ENCODE measurements at regions not wholly inside any gene's neighbourhood (a gene's known extent, or its start where the extent isn't known, plus 50 kb on each side); places are given as distances from the start of the nearest gene placed in this dataset.

- Histone ChIP-seq H3K36me3 (ENCODE audit: control insufficient read depth in 2 of 3, insufficient read depth in 3 of 3, low read length in 3 of 3) (no peaks in the 10 kb centered on the region), H3K9me3 (ENCODE audit: control insufficient read depth in 2 of 3, low read length in 3 of 3) (no peaks in the 10 kb centered on the region), H3K4me3 (ENCODE audit: low read length) (no peak overlapping the region), H3K27ac (ENCODE audit: low read depth, low read length) (no peak overlapping the region), H3K4me1 (ENCODE audit: control insufficient read depth in 2 of 2, insufficient read depth in 2 of 2, low read length in 2 of 2) (no peaks in the 10 kb centered on the region), H3K27me3 (ENCODE audit: control insufficient read depth in 2 of 2, insufficient read depth in 2 of 2, low read length in 2 of 2) (no peaks in the 10 kb centered on the region)
- Mint-ChIP-seq H3K27me3 (peaks cover 0 to 29% (median 7%) of the 10 kb centered on the region in 5 donors), H3K9me3 (no peaks in the 10 kb centered on the region), H3K4me3 (no peak overlapping the region), H3K36me3 (no peaks in the 10 kb centered on the region), H3K4me1 (no peaks in the 10 kb centered on the region), H3K27ac (no peak overlapping the region)
- POLR2A ChIA-PET: no interaction called here
- CTCF ChIA-PET: interaction anchor here (0.7 kb wide), 1 partner anchor 544 kb away, joined by 3 read pairs; no protein-coding TSS in a partner anchor
- ATAC-seq (no peak), DNase-seq (no peak)
- intact Hi-C loops (cut with micrococcal nuclease): no loop called here
These were observed 323.1 kb upstream of the ACTBL2 start for GRCh38 chr5:57805732-57806131.

- Histone ChIP-seq H3K4me1 (ENCODE audit: control insufficient read depth in 2 of 2, insufficient read depth in 2 of 2, low read length in 2 of 2) (no peaks in the 10 kb centered on the region), H3K27me3 (ENCODE audit: control insufficient read depth in 2 of 2, insufficient read depth in 2 of 2, low read length in 2 of 2) (no peaks in the 10 kb centered on the region), H3K36me3 (ENCODE audit: control insufficient read depth in 2 of 3, insufficient read depth in 3 of 3, low read length in 3 of 3) (no peaks in the 10 kb centered on the region), H3K4me3 (ENCODE audit: low read length) (no peak overlapping the region), H3K9me3 (ENCODE audit: control insufficient read depth in 2 of 3, low read length in 3 of 3) (no peaks in the 10 kb centered on the region), H3K27ac (ENCODE audit: low read depth, low read length) (no peak overlapping the region)
- CTCF ChIA-PET: no interaction called here
- H3K27ac Mint-ChIP-seq: no peak overlapping the region
- H3K4me1 Mint-ChIP-seq: no peaks in the 10 kb centered on the region
- H3K36me3 Mint-ChIP-seq: no peaks in the 10 kb centered on the region
- intact Hi-C loops (cut with micrococcal nuclease): no loop called here
- no peak overlapping the region for H3K4me3 Mint-ChIP-seq
- peaks cover 0 to 29% (median 7%) of the 10 kb centered on the region in 5 donors for H3K27me3 Mint-ChIP-seq
- no peak for DNase-seq
- H3K9me3 Mint-ChIP-seq: no peaks in the 10 kb centered on the region
- ATAC-seq: no peak
- POLR2A ChIA-PET: no interaction called here
These were observed 322.6 kb upstream of the ACTBL2 start for GRCh38 chr5:57805170-57805569.

DNA sequence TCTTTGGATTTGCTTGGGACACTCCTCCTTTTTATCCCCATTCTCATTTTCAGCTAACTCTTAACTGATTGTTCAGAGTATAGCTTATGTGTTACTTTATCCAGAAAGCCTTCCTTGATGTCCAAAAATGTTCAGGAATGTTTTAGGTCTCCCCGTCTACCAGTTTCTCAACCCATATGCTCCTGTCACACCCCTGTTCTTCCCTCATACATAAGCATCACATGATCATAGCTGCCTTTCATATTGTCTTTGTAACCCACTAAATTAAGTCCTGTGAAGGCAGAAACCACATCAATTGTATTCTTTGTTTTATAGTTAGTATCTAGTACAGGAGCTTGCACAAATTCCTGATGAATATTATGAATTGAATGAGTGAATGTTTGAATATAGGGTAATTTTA lies 321.9 kb upstream of the ACTBL2 start:
- no peaks in the 10 kb centered on the region for H3K27me3 ChIP-seq (ENCODE audit: control insufficient read depth in 2 of 2, insufficient read depth in 2 of 2, low read length in 2 of 2)
- H3K27me3 Mint-ChIP-seq: peaks cover 0 to 29% (median 7%) of the 10 kb centered on the region in 5 donors
- no peaks in the 10 kb centered on the region for H3K36me3 ChIP-seq (ENCODE audit: control insufficient read depth in 2 of 3, insufficient read depth in 3 of 3, low read length in 3 of 3)
- no peaks in the 10 kb centered on the region for H3K4me1 ChIP-seq (ENCODE audit: control insufficient read depth in 2 of 2, insufficient read depth in 2 of 2, low read length in 2 of 2)
- H3K9me3 Mint-ChIP-seq: no peaks in the 10 kb centered on the region
- intact Hi-C loops (cut with micrococcal nuclease): no loop called here
- ChIA-PET POLR2A (no interaction called here), CTCF (no interaction called here)
- ATAC-seq (no peak), DNase-seq (no peak)
- H3K4me1 Mint-ChIP-seq: no peaks in the 10 kb centered on the region
- no peak overlapping the region for H3K27ac ChIP-seq (ENCODE audit: low read depth, low read length)
- no peaks in the 10 kb centered on the region for H3K9me3 ChIP-seq (ENCODE audit: control insufficient read depth in 2 of 3, low read length in 3 of 3)
- H3K4me3 ChIP-seq (ENCODE audit: low read length): no peak overlapping the region
- no peak overlapping the region for H3K4me3 Mint-ChIP-seq
- no peaks in the 10 kb centered on the region for H3K36me3 Mint-ChIP-seq
- H3K27ac Mint-ChIP-seq: no peak overlapping the region

DNA sequence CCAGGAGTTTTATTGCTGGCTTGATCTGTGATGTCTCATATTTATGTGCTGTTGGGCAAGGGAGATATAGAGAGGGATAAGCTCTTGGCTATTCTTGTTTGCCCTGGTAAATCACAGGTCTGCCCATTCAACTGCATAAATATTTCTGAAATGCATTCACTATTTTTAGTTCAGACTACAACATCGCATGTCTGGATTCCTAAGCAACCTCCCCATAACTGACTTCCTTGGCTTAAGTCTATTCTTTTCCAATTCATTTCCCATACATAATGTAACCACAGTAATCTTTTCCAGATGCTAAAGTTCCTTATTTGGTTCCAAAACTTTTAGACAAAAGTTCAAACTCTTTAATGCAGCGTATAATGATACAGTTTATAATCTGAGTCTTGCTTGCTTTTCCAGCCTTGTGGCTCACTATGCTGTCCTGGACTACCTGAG lies 321.4 kb upstream of the ACTBL2 start:
- no peak for ATAC-seq
- DNase-seq: no peak
- H3K4me3 Mint-ChIP-seq: no peak overlapping the region
- no peaks in the 10 kb centered on the region for H3K36me3 ChIP-seq (ENCODE audit: control insufficient read depth in 2 of 3, insufficient read depth in 3 of 3, low read length in 3 of 3)
- no peaks in the 10 kb centered on the region for H3K4me1 ChIP-seq (ENCODE audit: control insufficient read depth in 2 of 2, insufficient read depth in 2 of 2, low read length in 2 of 2)
- H3K36me3 Mint-ChIP-seq: no peaks in the 10 kb centered on the region
- POLR2A ChIA-PET: no interaction called here
- no peaks in the 10 kb centered on the region for H3K9me3 ChIP-seq (ENCODE audit: control insufficient read depth in 2 of 3, low read length in 3 of 3)
- H3K27ac Mint-ChIP-seq: no peak overlapping the region
- no peaks in the 10 kb centered on the region for H3K27me3 ChIP-seq (ENCODE audit: control insufficient read depth in 2 of 2, insufficient read depth in 2 of 2, low read length in 2 of 2)
- no peak overlapping the region for H3K4me3 ChIP-seq (ENCODE audit: low read length)
- no peak overlapping the region for H3K27ac ChIP-seq (ENCODE audit: low read depth, low read length)
- CTCF ChIA-PET: no interaction called here
- peaks cover 0 to 24% (median 4%) of the 10 kb centered on the region in 5 donors for H3K27me3 Mint-ChIP-seq
- intact Hi-C loops (cut with micrococcal nuclease): no loop called here
- H3K9me3 Mint-ChIP-seq: no peaks in the 10 kb centered on the region
- H3K4me1 Mint-ChIP-seq: no peaks in the 10 kb centered on the region

DNA sequence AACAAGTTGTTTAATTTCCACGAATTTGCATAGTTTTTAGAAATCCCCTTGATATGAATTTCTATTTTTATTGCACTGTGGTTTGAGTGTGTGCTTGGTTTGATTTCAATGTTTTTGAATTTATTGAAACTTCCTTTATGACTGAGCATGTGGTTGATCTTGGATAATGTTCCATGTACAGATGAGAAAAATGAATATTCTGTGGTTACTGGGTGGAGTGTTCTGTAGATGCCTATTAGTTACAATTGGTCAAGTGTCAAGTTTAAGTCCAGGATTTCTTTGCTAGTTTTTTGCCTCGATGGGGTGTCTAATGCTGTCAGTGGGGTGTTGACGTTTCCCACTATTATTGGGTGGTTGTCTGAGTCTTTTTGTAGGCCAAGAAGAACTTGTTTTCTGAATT lies 319.5 kb upstream of the ACTBL2 start:
- Histone ChIP-seq H3K4me3 (ENCODE audit: low read length) (no peak overlapping the region), H3K4me1 (ENCODE audit: control insufficient read depth in 2 of 2, insufficient read depth in 2 of 2, low read length in 2 of 2) (no peaks in the 10 kb centered on the region), H3K27me3 (ENCODE audit: control insufficient read depth in 2 of 2, insufficient read depth in 2 of 2, low read length in 2 of 2) (no peaks in the 10 kb centered on the region), H3K27ac (ENCODE audit: low read depth, low read length) (no peak overlapping the region), H3K36me3 (ENCODE audit: control insufficient read depth in 2 of 3, insufficient read depth in 3 of 3, low read length in 3 of 3) (no peaks in the 10 kb centered on the region), H3K9me3 (ENCODE audit: control insufficient read depth in 2 of 3, low read length in 3 of 3) (no peaks in the 10 kb centered on the region)
- Mint-ChIP-seq H3K36me3 (no peaks in the 10 kb centered on the region), H3K9me3 (no peaks in the 10 kb centered on the region), H3K27me3 (peaks cover 0 to 13% (median 4%) of the 10 kb centered on the region in 5 donors), H3K4me1 (no peaks in the 10 kb centered on the region), H3K4me3 (no peak overlapping the region), H3K27ac (no peak overlapping the region)
- intact Hi-C loops (cut with micrococcal nuclease): no loop called here
- DNase-seq (no peak), ATAC-seq (no peak)
- ChIA-PET POLR2A (no interaction called here), CTCF (no interaction called here)

DNA sequence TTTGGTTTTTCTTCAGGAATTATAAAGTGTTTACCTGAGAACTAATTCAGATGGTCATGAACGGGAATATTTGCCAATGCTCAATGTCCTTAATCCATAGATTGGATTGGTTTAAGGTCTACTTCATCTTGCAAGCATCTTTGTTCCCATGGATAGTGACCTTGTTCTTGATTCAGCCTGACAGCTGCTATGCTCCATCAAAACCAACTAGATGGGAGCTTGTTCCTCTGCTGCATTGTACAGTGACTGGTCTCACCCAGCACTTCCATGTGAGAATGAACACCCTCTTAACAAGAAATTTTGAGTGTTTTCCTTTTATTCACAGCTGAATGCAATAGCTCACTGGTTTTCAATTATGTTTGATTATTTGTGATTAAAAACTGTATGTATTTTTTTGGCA lies 312.6 kb upstream of the ACTBL2 start:
- CTCF ChIA-PET: no interaction called here
- ATAC-seq: no peak
- Histone ChIP-seq H3K27me3 (ENCODE audit: control insufficient read depth in 2 of 2, insufficient read depth in 2 of 2, low read length in 2 of 2) (no peaks in the 10 kb centered on the region), H3K4me3 (ENCODE audit: low read length) (no peak overlapping the region), H3K36me3 (ENCODE audit: control insufficient read depth in 2 of 3, insufficient read depth in 3 of 3, low read length in 3 of 3) (no peaks in the 10 kb centered on the region), H3K27ac (ENCODE audit: low read depth, low read length) (no peak overlapping the region), H3K4me1 (ENCODE audit: control insufficient read depth in 2 of 2, insufficient read depth in 2 of 2, low read length in 2 of 2) (no peaks in the 10 kb centered on the region), H3K9me3 (ENCODE audit: control insufficient read depth in 2 of 3, low read length in 3 of 3) (no peaks in the 10 kb centered on the region)
- Mint-ChIP-seq H3K4me1 (no peaks in the 10 kb centered on the region), H3K9me3 (no peaks in the 10 kb centered on the region), H3K4me3 (no peak overlapping the region), H3K27ac (no peak overlapping the region), H3K27me3 (peaks cover 0 to 22% (median 14%) of the 10 kb centered on the region in 5 donors), H3K36me3 (no peaks in the 10 kb centered on the region)
- intact Hi-C loops (cut with micrococcal nuclease): no loop called here
- POLR2A ChIA-PET: no interaction called here
- no peak for DNase-seq

DNA sequence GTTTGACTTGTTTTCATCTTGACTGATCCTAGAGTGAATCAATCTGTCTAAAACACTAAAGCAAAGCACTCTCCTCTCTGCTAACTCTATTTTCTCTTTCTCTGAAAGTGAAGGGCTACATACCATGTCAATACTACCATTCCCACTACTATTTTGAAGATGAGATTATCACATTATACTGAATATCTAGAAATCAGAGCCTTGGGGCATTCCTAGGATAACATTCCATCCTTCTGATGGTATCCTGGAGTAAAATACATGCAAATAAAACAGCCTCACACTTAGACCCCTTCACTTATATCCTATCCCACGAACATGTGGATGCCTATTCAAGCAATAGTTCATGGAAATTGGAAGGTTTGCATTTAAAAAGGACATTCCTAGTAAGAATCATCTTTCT lies 309.3 kb upstream of the ACTBL2 start:
- DNase-seq (no peak), ATAC-seq (no peak)
- POLR2A ChIA-PET: no interaction called here
- H3K4me3 ChIP-seq (ENCODE audit: low read length): no peak overlapping the region
- no peaks in the 10 kb centered on the region for H3K36me3 Mint-ChIP-seq
- no peaks in the 10 kb centered on the region for H3K4me1 ChIP-seq (ENCODE audit: control insufficient read depth in 2 of 2, insufficient read depth in 2 of 2, low read length in 2 of 2)
- no peak overlapping the region for H3K27ac Mint-ChIP-seq
- CTCF ChIA-PET: no interaction called here
- H3K36me3 ChIP-seq (ENCODE audit: control insufficient read depth in 2 of 3, insufficient read depth in 3 of 3, low read length in 3 of 3): no peaks in the 10 kb centered on the region
- no peaks in the 10 kb centered on the region for H3K9me3 ChIP-seq (ENCODE audit: control insufficient read depth in 2 of 3, low read length in 3 of 3)
- H3K9me3 Mint-ChIP-seq: no peaks in the 10 kb centered on the region
- no peak overlapping the region for H3K4me3 Mint-ChIP-seq
- intact Hi-C loops (cut with micrococcal nuclease): no loop called here
- H3K27me3 Mint-ChIP-seq: peaks cover 6 to 38% (median 27%) of the 10 kb centered on the region in 5 donors
- H3K4me1 Mint-ChIP-seq: no peaks in the 10 kb centered on the region
- no peaks in the 10 kb centered on the region for H3K27me3 ChIP-seq (ENCODE audit: control insufficient read depth in 2 of 2, insufficient read depth in 2 of 2, low read length in 2 of 2)
- no peak overlapping the region for H3K27ac ChIP-seq (ENCODE audit: low read depth, low read length)

Data from naive thymus-derived CD4-positive, alpha-beta T cell (primary cell).